ENCODE measurements at regions not wholly inside any gene's neighbourhood (a gene's known extent, or its start where the extent isn't known, plus 50 kb on each side); places are given as distances from the start of the nearest gene placed in this dataset.
"Not testable (repeated sequence)": the region's sequence is repeated elsewhere in the genome, so short reads cannot be mapped to it uniquely, and the experiment has no call there.

GRCh38 chr10:118918587-118918986, 110.9 kb upstream of the NANOS1 start:
- DNase-seq: no peak

- DNase-seq: no peak
Measured at GRCh38 chr10:118920206-118920605, 109.3 kb upstream of the NANOS1 start.

- DNase-seq: no peak
Measured at GRCh38 chr10:118922226-118922625, 107.3 kb upstream of the NANOS1 start.

- DNase-seq: no peak
Measured at GRCh38 chr10:118922972-118923371, 106.5 kb upstream of the NANOS1 start.

GRCh38 chr10:118924493-118924892, 105.0 kb upstream of the NANOS1 start:
- DNase-seq: no peak

- DNase-seq: no peak
Measured at GRCh38 chr10:118925404-118926071, 104.0 kb upstream of the NANOS1 start.

- no peak for DNase-seq
Measured at GRCh38 chr10:118926072-118926417, 103.5 kb upstream of the NANOS1 start.

- DNase-seq: no peak
Measured at GRCh38 chr10:118926441-118926840, 103.1 kb upstream of the NANOS1 start.

- DNase-seq: no peak
Measured at GRCh38 chr10:118926903-118927302, 102.6 kb upstream of the NANOS1 start.

- no peak for DNase-seq
Measured at GRCh38 chr10:118927321-118927720, 102.2 kb upstream of the NANOS1 start.

GRCh38 chr10:118930614-118931013, 98.9 kb upstream of the NANOS1 start:
- DNase-seq: no peak

GRCh38 chr10:118931436-118931835, 98.1 kb upstream of the NANOS1 start:
- DNase-seq: no peak

GRCh38 chr10:118932154-118932553, 97.4 kb upstream of the NANOS1 start:
- DNase-seq: not testable (repeated sequence)

GRCh38 chr10:118937226-118937625, 92.3 kb upstream of the NANOS1 start:
- DNase-seq: no peak

- DNase-seq: no peak
Measured at GRCh38 chr10:118939211-118940007, 90.1 kb upstream of the NANOS1 start.

- no peak for DNase-seq
Measured at GRCh38 chr10:118940386-118940785, 89.1 kb upstream of the NANOS1 start.

GRCh38 chr10:118943253-118943652, 86.3 kb upstream of the NANOS1 start:
- no peak for DNase-seq

- no peak for DNase-seq
Measured at GRCh38 chr10:118944959-118945633, 84.4 kb upstream of the NANOS1 start.

GRCh38 chr10:118948786-118949185, 80.7 kb upstream of the NANOS1 start:
- DNase-seq: no peak

GRCh38 chr10:118950190-118950680, 79.3 kb upstream of the NANOS1 start:
- DNase-seq: no peak

- no peak for DNase-seq
Measured at GRCh38 chr10:118950997-118951637, 78.4 kb upstream of the NANOS1 start.

- DNase-seq: no peak
Measured at GRCh38 chr10:118952493-118953295, 76.8 kb upstream of the NANOS1 start.
